SHP77 treated with DMSO at 0.1 percent for 48 hours (cell line): ENCODE measurements at regions not wholly inside any gene's neighbourhood (a gene's known extent, or its start where the extent isn't known, plus 50 kb on each side); places are given as distances from the start of the nearest gene placed in this dataset.

Experiments used
- DNase-seq: peaks from one replicate; lab custom pipeline; 2025; lab: John Stamatoyannopoulos, UW

DNA sequence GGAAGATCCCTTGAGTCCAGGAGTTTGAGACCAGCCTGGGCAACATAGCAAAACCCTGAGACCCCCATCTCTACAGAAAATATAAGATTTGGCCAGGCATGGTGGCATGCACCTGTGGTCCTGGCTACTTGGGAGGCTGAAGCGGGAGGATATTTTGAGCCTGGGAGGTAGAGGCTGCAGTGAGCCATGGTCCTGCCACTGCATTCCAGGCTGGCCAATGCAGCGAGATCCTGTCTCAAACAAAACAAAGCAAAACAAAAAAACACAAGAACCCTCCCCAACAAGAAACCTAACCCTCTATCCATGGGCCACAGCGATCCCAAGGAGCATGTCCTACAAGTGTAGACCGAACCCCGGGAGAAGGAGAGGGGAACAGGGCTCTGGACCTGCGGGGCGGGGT, 133.3 kb downstream of the MGAT5B start:
- DNase-seq: no peak

- peak; percentile 80 for DNase-seq
These were observed 134.2 kb downstream of the MGAT5B start for GRCh38 chr17:77002103-77003045.

DNA sequence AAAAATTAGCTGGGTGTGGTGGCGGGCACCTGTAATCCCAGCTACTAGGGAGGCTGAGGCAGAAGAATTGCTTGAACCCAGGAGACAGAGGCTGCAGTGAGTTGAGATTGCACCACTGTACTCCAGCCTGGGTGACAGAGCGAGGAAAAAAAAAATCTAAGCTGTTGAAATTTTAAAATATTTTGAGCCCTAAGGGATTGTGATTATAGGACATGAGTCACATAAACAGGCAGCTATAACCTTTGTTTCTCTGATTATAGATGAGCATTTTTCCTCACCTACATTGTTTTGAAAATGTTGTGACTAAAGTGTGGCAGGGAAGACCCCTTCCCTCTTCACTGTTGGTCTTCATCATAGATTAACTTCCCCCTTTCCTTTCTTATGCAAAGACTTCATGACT, 135.5 kb downstream of the MGAT5B start:
- DNase-seq: no peak

GRCh38 chr17:77006971-77007649, 133.7 kb upstream of the SEC14L1 start:
- DNase-seq: no peak

- DNase-seq: no peak
These were observed 130.9 kb upstream of the SEC14L1 start for GRCh38 chr17:77009877-77010276.

DNA sequence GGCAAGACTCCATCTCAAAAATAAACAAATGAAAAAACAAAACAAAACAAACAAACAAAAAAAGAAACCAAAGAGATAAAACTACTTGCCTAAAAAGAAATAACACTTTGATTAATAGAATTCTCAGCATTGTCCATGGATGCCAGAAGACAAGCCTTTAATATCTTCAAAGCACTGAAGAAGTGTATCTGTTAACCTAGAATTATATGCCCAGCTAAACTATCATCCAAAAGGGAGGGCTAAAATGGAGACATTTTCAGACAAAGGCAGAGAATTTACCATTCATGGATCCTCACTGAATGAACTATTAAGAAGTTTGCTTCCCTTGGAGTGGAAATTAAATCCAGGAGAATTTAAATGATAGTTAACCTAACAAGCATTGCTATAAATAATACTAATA, 130.1 kb upstream of the SEC14L1 start:
- DNase-seq: no peak

DNA sequence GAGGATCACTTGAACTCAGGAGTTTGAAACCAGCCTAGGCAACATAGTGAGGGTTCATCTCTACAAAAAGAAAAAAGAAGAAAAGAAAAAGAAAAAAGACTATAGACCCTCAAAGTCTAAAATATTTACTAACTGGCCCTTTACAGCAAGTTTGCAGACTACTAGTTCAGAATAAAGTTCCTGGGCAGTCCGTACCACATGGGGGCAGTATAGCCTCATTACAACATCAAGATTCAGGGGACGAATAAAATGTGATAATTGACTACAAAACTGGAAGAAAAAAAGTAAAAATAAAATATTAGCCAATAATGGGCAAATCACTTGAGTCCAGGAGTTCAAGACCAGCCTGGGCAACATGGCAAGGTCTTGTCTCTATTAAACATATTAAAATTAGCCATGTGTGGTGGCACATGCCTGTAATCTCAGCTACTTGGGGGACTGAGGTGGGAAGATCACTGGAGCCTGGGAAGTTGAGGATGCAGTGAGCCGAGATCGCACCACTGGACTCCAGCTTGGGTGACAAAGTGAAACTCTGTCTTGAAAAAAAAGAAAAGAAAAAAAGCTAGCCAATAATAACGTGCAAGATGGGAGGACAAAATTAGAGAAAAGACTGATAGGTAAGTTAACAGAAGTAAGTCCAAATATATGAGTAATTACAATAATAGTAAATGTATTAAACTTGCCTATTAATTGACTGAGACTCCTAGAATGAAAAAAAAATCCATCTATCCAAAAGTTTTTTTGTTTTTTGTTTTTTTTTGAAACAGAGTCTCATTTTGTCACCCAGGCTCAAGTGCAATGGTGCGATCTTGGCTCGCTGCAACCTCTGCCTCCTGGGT, 129.4 kb upstream of the SEC14L1 start:
- DNase-seq: peak; percentile 50

DNA sequence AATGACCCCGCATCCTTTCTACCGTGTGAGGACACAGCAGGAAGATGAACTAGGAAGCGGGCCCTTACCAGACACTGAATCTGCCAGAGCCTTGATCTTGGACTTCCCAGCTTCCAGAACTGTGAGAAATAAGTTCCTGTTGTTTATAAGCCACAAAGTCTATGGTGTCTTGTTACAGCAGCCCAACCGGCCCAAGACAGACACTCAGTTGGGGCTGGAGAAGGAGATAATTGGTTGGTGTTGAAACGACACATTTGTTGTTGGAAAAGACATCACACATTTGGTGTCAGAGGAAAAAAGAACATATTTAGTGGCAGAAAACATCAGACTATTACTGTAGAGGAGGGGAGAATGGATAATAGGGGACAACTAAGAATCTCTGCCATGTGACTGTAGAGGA, 122.3 kb upstream of the SEC14L1 start:
- DNase-seq: no peak

DNA sequence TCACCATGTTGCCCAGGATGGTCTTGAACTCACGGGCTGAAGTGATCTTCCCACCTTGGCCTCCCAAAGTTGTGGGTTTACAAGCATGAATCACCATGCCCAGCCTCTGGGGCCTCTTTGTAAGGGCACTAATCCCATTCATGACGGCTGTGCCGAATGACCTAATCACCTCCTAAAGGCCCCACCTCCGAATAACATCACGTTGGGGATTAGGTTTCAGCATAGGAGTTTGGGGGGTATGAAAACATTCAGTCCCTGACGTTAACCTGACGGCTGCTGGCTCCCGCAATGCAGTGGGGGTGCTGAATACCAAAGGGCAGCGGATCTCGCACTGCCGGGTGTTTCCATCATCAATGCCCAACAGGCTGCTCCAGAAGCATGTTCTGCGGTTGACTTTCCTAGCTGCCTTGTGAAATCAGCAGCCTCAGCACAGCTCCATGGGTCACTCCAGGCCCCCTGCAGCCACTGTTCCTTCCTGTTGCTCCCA, 120.8 kb upstream of the SEC14L1 start:
- no peak for DNase-seq

DNA sequence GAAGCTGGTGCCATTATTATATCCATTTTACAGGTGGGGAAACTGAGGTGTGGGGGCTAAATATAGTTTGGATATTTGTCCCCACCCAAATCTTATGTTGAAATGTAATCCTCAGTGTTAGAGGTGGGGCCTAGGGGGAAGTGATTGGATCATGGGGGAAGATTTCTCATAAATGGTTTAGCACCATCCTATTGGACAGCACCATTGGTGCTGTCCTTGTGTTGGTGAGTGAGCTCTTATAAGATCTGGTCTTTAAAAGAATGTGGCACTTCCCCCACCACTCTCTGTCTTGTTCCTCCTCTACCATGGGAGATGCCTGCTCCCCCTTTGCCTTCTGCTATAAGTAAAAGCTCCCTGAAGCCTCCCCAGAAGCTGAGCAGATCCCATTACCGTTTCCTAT, 119.8 kb upstream of the SEC14L1 start:
- no peak for DNase-seq

- no peak for DNase-seq
These were observed 118.0 kb upstream of the SEC14L1 start for GRCh38 chr17:77022766-77023165.

DNA sequence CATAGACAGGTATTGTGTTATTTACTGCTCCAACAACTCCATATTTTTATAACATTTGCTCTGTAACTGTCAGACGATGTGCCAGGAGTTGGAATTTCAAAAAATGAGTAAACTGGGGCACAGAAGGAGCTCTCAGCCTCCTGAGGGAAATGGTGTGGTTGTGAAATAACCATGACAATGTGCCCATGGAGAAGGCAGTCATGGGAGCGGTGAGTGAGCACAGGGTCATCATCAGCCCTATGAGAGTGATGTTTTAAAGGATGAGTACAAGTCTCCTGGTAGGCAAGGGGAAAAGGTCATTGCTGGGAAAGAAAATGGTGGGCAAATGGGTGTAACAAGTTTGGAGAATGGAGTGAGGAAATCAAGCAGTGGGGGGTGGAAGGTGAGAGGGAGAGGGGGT, 115.0 kb upstream of the SEC14L1 start:
- no peak for DNase-seq

- no peak for DNase-seq
These were observed 113.4 kb upstream of the SEC14L1 start for GRCh38 chr17:77027271-77027889.

GRCh38 chr17:77028900-77029299, 111.9 kb upstream of the SEC14L1 start:
- DNase-seq: no peak

DNA sequence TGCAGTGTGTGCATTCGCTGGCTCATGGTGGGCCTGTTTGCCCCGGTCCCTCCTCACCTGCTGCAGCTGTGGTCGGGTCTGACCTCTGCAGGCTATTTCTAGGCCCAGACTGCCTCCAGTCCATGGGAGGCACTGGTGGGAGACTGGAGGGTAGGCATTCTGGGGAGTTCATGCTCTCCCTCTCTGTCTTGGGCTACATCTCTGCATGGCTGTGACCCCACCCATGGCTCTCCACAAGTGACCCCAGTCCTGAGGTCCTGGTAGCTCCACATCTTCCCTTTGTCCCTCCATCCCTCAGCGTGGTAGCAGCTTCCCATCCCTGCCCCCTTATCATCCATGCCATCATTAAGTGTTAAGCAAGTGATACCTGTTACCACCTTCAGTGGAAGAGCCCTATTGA, 107.8 kb upstream of the SEC14L1 start:
- no peak for DNase-seq

DNA sequence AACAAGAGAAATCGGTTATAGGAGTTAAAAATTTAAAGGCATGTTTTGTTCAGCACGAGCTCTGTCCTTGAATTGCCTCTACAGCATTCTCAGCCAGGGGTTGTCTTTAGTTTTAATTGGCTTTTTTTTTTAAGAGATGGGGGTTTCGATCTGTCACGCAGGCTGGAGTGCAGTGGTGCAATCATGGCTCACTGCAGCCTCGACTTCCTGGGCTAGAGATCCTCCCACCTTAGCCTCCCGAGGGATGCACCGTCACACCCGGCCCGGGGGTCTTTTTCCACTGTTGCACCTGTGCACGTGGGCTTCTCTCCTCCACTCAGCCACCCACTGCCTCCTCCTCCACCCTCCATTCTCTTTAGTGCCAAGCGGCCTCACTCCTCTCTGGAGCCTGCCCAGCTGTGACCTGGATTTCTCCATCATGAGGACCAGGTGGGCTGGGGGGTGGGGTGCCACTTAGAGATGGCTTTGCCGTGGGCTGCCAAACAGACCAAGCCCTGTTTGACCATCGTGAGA, 106.8 kb upstream of the SEC14L1 start:
- DNase-seq: no peak

GRCh38 chr17:77034677-77035424, 105.9 kb upstream of the SEC14L1 start:
- DNase-seq: no peak

DNA sequence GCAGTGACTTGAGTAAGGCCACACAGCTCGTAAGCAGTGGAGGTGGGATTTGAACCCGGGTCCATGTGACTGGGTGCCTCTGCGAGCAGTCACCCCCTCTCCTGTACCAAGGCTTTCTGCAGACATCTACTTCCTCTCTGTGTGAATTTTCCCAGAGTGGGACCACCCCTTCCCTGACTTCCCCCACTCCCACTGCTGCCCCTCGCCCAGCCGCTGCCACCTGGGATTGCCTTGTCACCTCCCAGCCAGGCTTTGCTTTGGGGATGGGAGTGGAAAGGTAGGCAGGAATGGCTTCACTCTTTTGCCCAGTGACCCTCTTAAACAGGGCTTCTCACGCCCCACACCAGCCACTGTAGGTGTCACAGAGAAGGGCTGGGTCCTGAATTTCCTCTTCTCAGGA, 105.2 kb upstream of the SEC14L1 start:
- no peak for DNase-seq

GRCh38 chr17:77036136-77036840, 104.5 kb upstream of the SEC14L1 start:
- no peak for DNase-seq

DNA sequence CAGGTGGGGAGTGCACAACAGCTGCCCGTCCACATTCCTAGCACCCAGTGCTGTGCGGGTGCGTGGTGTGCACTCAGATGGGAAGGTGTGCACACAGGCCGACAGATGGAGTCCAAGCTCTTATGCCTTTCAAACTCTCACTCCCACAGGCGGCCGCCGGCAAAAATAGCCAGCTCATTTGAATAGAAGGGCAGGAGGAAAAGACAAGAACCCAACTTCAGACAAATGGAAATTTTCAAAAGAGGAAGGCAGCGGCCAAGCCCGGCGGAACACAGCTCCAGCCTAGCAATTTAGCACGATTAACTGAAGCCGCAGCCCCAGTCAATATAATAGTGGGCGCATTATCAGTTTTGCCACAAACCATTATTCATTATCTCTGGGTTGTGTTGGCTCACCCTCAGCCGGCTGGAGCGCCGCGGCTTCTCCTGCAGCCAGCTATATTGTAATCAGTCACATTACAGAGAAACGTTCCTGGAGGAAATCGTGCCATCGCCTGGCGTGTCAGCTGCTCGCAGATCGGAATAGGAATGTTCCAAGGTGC, 103.9 kb upstream of the SEC14L1 start:
- peak; percentile 60 for DNase-seq
